K562 (cell line): ENCODE measurements at regions not wholly inside any gene's neighbourhood (a gene's known extent, or its start where the extent isn't known, plus 50 kb on each side); places are given as distances from the start of the nearest gene placed in this dataset.

Source experiments
- ATAC-seq: fragments of 200-7000 bp; cut with Tn5 transposase; 3 replicates; pipeline ENCODE4 v1.9.1; 2020; ENCODE audit warnings: moderate library complexity
- BruUV-seq: library from RNA; stranded (reverse); fragments of 400-500 nt; replicated peaks from 2 replicates; lab custom pipeline; 2021; lab: Mats Ljungman, UMichigan
- CTCF ChIA-PET: fragments of 300-600 bp; formaldehyde crosslinking; extraction: SDS; loops from one replicate; lab custom pipeline; 2021; ENCODE audit warnings: low intra/inter-chr PET ratio; lab: Yijun Ruan, JAX
- POLR2A ChIA-PET: fragments of 300-600, 350-650 bp; sonication (Branson Sonifier 250); formaldehyde crosslinking; extraction: SDS; loops from one replicate; lab custom pipeline; 2021; ENCODE audit warnings: antibody characterized with exemption, inconsistent platforms; lab: Yijun Ruan, JAX
- DNase-seq, 4 experiments: peaks; one replicate each; pipeline versions ENCODE4 v3.0.0 to v3.0.0-alpha.2; 2011 to 2018; ENCODE audit warnings: low spot score in 3 of 4, mixed read lengths in 3 of 4; ENCODE audit errors: extremely low read depth in 1 of 4
- FAIRE-seq: peaks from 2 replicates; lab custom pipeline; 2011; peaks lifted over from hg19 to GRCh38; lab: Jason Lieb, UNC
- H2AFZ ChIP-seq: 2 replicates; pipeline ENCODE4 v1.6.0; 2011; ENCODE audit warnings: low read depth, low read length, control low read depth, inconsistent platforms
- H3K27ac ChIP-seq: fragments of 200-600 bp; 3 replicates; pipeline ENCODE4 v1.8.0; 2011; ENCODE audit warnings: low read depth, mild to moderate bottlenecking, control low read depth, inconsistent platforms, low read length, moderate library complexity, mixed read lengths; ENCODE audit errors: extremely low read depth
- H3K27me3 ChIP-seq, 2 experiments: fragments of 300-600 bp in 1 of 2; 2 replicates in 1 of 2; 3 replicates in 1 of 2; pipeline versions ENCODE4 v1.6.0 to v1.8.0; 2011; ENCODE audit warnings: inconsistent platforms in 2 of 2, low read length in 2 of 2, mild to moderate bottlenecking in 1 of 2, mixed read lengths in 1 of 2, moderate library complexity in 1 of 2; ENCODE audit not compliant: control insufficient read depth in 2 of 2, insufficient read depth in 2 of 2
- H3K36me3 ChIP-seq: fragments of 300-600 bp; 3 replicates; pipeline ENCODE4 v1.8.0; 2011; ENCODE audit warnings: mild to moderate bottlenecking, low read length, inconsistent platforms; ENCODE audit not compliant: control insufficient read depth, insufficient read depth
- H3K4me1 ChIP-seq, 2 experiments: fragments of 200-600 bp in 1 of 2; replicated peaks in 1 of 2; 2 replicates in 1 of 2; 3 replicates in 1 of 2; pipeline versions ENCODE4 v1.5.1 to v1.8.0; 2011; ENCODE audit warnings: inconsistent platforms in 2 of 2, low read length in 2 of 2, mild to moderate bottlenecking in 1 of 2, mixed read lengths in 1 of 2, moderate library complexity in 1 of 2; ENCODE audit not compliant: control insufficient read depth in 2 of 2, insufficient read depth in 2 of 2
- H3K4me2 ChIP-seq: 2 replicates; pipeline ENCODE4 v1.6.1; 2011; ENCODE audit warnings: low read length, control low read depth, inconsistent platforms, mixed read lengths; ENCODE audit not compliant: insufficient read depth
- H3K4me3 ChIP-seq: fragments of 200-600 bp; sonication (generic), shearing (Covaris generic); 2 replicates; pipeline ENCODE4 v1.5.1; 2016; ENCODE audit warnings: control low read depth, inconsistent platforms
- H3K79me2 ChIP-seq: fragments of 200-600 bp; 3 replicates; pipeline ENCODE4 v1.8.0; 2011; ENCODE audit warnings: low read length, inconsistent platforms; ENCODE audit not compliant: control insufficient read depth, insufficient read depth
- H3K9ac ChIP-seq, 2 experiments: 2 replicates each; pipeline versions ENCODE4 v1.6.0 to v1.6.1; 2011; ENCODE audit warnings: low read depth in 2 of 2, low read length in 2 of 2, control low read depth in 1 of 2, inconsistent platforms in 1 of 2, mild to moderate bottlenecking in 1 of 2, mixed read lengths in 1 of 2; ENCODE audit not compliant: insufficient read depth in 1 of 2
- H3K9me1 ChIP-seq: one replicate; pipeline ENCODE4 v1.6.0; 2011; ENCODE audit warnings: inconsistent platforms, mild to moderate bottlenecking, low read length, moderate library complexity; ENCODE audit not compliant: control insufficient read depth, insufficient read depth
- H3K9me3 ChIP-seq: replicated peaks from 2 replicates; pipeline ENCODE4 v1.5.1; 2011; ENCODE audit warnings: low read depth, low read length, inconsistent platforms; ENCODE audit not compliant: control insufficient read depth, insufficient read depth
- H4K20me1 ChIP-seq: replicated peaks from 2 replicates; pipeline ENCODE4 v1.6.1; 2011; ENCODE audit warnings: low read length, inconsistent platforms, mixed read lengths; ENCODE audit not compliant: control insufficient read depth, insufficient read depth
- BCOR ChIP-seq: fragments of 450-650 bp; IDR thresholded peaks from 2 replicates; pipeline ENCODE4 v1.6.1; 2016
- ETV5 ChIP-seq: sonication (generic); formaldehyde crosslinking; IDR thresholded peaks from 2 replicates; pipeline ENCODE4 v1.4.0; 2020; ENCODE audit warnings: low read depth, mild to moderate bottlenecking, missing genetic modification reagents
- RFX1 ChIP-seq: fragments of 450-650 bp; IDR thresholded peaks from 2 replicates; pipeline ENCODE4 v1.6.1; 2016; ENCODE audit warnings: mild to moderate bottlenecking, moderate library complexity
- SMAD3 ChIP-seq: fragments of 450-650 bp; formaldehyde crosslinking; conservative IDR thresholded peaks from 2 replicates; pipeline ENCODE4 v1.4.0; 2020; ENCODE audit warnings: mild to moderate bottlenecking
- TFE3 ChIP-seq: fragments of 450-650 bp; formaldehyde crosslinking; IDR thresholded peaks from 2 replicates; pipeline ENCODE4 v1.4.0; 2020; ENCODE audit warnings: mild to moderate bottlenecking, mixed read lengths
- ZNF23 ChIP-seq: fragments of 250-450 bp; sonication (Bioruptor Pico); IDR thresholded peaks from 2 replicates; pipeline ENCODE4 v1.4.0; 2020; ENCODE audit warnings: mild to moderate bottlenecking
- ZNF24 ChIP-seq: fragments of 450-650 bp; IDR thresholded peaks from 2 replicates; pipeline ENCODE4 v1.6.1; 2016
- ZNF436 ChIP-seq: fragments of 250-450, 450-650 bp; sonication (Bioruptor Pico); formaldehyde crosslinking; IDR thresholded peaks from 2 replicates; pipeline ENCODE4 v1.7.0; 2020; ENCODE audit warnings: mild to moderate bottlenecking
- ZNF583 ChIP-seq: fragments of 250-450 bp; sonication (Bioruptor Pico); IDR thresholded peaks from 2 replicates; pipeline ENCODE4 v1.4.0; 2020
- ZNF592 ChIP-seq: fragments of 450-650 bp; IDR thresholded peaks from 2 replicates; pipeline ENCODE4 v1.6.1; 2017; ENCODE audit warnings: antibody characterized with exemption, mild to moderate bottlenecking
- ZNF695 ChIP-seq: fragments of 450-650 bp; formaldehyde crosslinking; IDR thresholded peaks from 2 replicates; pipeline ENCODE4 v1.4.0; 2020; ENCODE audit warnings: mild to moderate bottlenecking, moderate library complexity
- ZNF76 ChIP-seq: fragments of 250-450 bp; sonication (Bioruptor Pico); IDR thresholded peaks from 2 replicates; pipeline ENCODE4 v1.4.0; 2020; ENCODE audit warnings: mild to moderate bottlenecking, moderate library complexity, borderline replicate concordance
- WGBS: fragments of 100-300 bp; shearing (Covaris generic); methylation state at CpG from one replicate; pipeline ENCODE4 v1.1.6; 2016; ENCODE audit warnings: low coverage, mixed read lengths; ENCODE audit not compliant: insufficient coverage; ENCODE audit errors: missing lambda C conversion rate; 5-methylcytosine and 5-hydroxymethylcytosine counted together
- in situ Hi-C: fragments of 300-500 bp; cut with MboI; formaldehyde crosslinking; loops from 4 replicates; pipeline ENCODE4 v1.15.0; 2018; ENCODE audit warnings: inconsistent platforms, mixed read lengths
- intact Hi-C: fragments of 100-400 bp; cut with micrococcal nuclease; formaldehyde crosslinking; loops from 2 replicates; pipeline ENCODE4 v1.14.2; 2022

DNA sequence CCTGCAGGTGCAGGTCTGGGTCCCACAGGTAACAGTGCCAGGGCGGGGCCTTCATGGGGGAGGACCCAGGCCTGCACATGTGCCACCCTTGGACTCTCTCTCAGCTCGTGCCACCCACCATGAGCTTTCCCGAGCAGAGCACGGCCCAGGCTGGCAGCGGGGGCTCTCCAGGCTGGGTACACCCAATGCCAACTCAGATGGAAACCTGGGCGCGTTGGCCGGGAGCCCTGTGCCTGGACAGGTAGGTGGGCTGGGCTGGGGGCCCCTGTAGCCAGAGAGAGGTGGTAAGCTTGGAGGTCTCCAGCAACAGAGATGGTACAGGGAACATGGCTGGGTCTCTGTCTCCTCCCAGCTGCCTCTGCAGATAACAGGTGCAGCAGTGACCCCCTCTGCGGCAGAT, 69.9 kb upstream of the ADARB2 start:
- Histone ChIP-seq H3K9me1 (no peaks in the 10 kb centered on the region), H3K27me3 (peaks cover 0 to 27% of the 10 kb centered on the region in 2 experiments; a peak in 3 of 5 replicates)
- TF ChIP-seq BCOR = no peak
- TF ChIP-seq, all 486 proteins: peak for 0
- intact Hi-C loops = no loop called here
- DNase-seq (no peak), FAIRE-seq (no peak), ATAC-seq (no peak)
- in situ Hi-C loops = no loop called here
- CTCF ChIA-PET = no interaction called here
- POLR2A ChIA-PET = interaction anchor here (0.6 kb wide), 1 partner anchor 1251 kb away, joined by 3 read pairs; no protein-coding TSS in a partner anchor
- WGBS = 0% methylated on average over 9 of the region's 9 CpGs
- BruUV-seq = no TSS peak
- no peaks in the 10 kb centered on the region for H3K79me2 ChIP-seq
- H3K27ac ChIP-seq = no peak overlapping the region
- H2AFZ ChIP-seq = no peak overlapping the region
- H3K36me3 ChIP-seq = no peaks in the 10 kb centered on the region
- H3K9ac ChIP-seq = no peak overlapping the region
- H4K20me1 ChIP-seq = no peaks in the 10 kb centered on the region
- H3K4me3 ChIP-seq = no peak overlapping the region
- peaks cover 0 to 5% of the 10 kb centered on the region in 2 experiments; a peak in 3 of 5 replicates for H3K4me1 ChIP-seq
- H3K9me3 ChIP-seq = no peaks in the 10 kb centered on the region; the same call in 1 of the 2 replicates
- H3K4me2 ChIP-seq = no peak overlapping the region

DNA sequence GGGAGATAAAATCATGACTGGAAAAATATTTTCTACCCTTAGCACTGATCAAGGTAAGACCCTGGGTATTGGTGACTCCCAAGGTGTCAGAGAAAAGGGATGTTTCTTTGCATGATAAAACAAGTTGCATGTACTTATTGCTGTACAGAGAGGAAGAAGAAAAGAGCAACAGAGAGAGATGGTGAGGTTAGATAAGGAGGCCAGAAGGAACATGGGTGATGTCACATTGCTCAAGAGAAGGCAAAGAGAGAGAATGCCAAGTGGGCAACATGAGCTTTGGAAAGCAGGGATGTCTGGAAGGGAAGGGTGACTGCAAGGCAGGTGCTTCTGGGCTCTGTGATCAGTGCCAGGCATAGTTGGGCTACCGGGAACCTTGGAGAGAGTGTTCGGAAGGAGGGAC, 65.1 kb upstream of the ADARB2 start:
- in situ Hi-C loops = no loop called here
- Histone ChIP-seq H3K9me1 (no peaks in the 10 kb centered on the region), H2AFZ (no peak overlapping the region), H3K9me3 (no peaks in the 10 kb centered on the region), H3K36me3 (no peaks in the 10 kb centered on the region), H3K79me2 (no peaks in the 10 kb centered on the region), H3K27me3 (peaks cover 0 to 16% of the 10 kb centered on the region in 2 experiments; a peak in 3 of 5 replicates), H4K20me1 (no peaks in the 10 kb centered on the region), H3K4me3 (no peak overlapping the region), H3K4me1 (no peaks in the 10 kb centered on the region), H3K4me2 (no peak overlapping the region), H3K27ac (no peak overlapping the region), H3K9ac (no peak overlapping the region)
- FAIRE-seq (no peak), DNase-seq (no peak), ATAC-seq (no peak)
- WGBS = 0% methylated on average over 2 of the region's 2 CpGs
- POLR2A ChIA-PET = no interaction called here
- intact Hi-C loops = no loop called here
- CTCF ChIA-PET = no interaction called here
- no TSS peak for BruUV-seq
- no peak for TF ChIP-seq ETV5 (CRISPR knock-in tag)
- no peak for TF ChIP-seq ZNF583 (CRISPR knock-in tag)
- TF ChIP-seq ZNF24 = no peak
- TF ChIP-seq ZNF592 = no peak
- no peak for TF ChIP-seq TFE3 (CRISPR knock-in tag)
- TF ChIP-seq RFX1 = no peak
- TF ChIP-seq ZNF695 (CRISPR knock-in tag) = no peak
- no peak for TF ChIP-seq SMAD3
- no peak for TF ChIP-seq ZNF436 (CRISPR knock-in tag)
- no peak for TF ChIP-seq ZNF23
- TF ChIP-seq ZNF76 (CRISPR knock-in tag) = no peak
